ENCODE measurements at regions not wholly inside any gene's neighbourhood (a gene's known extent, or its start where the extent isn't known, plus 50 kb on each side); places are given as distances from the start of the nearest gene placed in this dataset.

DNA sequence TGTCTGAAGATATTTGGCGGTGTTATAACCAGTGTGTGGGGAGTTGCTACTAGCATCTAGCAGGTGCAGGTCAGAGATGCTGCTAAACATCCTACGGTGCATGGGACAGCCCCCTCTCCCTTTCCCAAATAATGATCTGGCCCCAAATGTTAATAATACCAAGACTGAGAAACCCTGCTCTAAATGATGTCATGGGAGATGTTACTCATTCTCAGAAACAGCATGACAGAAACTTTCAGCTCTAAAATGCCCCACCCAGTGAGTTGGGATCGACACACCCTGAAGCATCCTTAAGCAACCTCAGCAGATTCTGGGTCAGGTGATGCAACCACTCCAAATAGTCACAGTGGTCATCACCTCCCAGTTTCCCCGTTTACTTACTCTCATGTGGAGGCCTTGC lies 108.8 kb upstream of the MPP7 start (continued):
- TF ChIP-seq, protein P1, sequence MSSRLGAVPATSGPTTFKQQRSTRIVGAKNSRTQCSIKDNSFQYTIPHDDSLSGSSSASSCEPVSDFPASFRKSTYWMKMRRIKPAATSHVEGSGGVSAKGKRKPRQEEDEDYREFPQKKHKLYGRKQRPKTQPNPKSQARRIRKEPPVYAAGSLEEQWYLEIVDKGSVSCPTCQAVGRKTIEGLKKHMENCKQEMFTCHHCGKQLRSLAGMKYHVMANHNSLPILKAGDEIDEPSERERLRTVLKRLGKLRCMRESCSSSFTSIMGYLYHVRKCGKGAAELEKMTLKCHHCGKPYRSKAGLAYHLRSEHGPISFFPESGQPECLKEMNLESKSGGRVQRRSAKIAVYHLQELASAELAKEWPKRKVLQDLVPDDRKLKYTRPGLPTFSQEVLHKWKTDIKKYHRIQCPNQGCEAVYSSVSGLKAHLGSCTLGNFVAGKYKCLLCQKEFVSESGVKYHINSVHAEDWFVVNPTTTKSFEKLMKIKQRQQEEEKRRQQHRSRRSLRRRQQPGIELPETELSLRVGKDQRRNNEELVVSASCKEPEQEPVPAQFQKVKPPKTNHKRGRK (tag; IDR thresholded peaks at IDR 0.05): no peak
- TF ChIP-seq ESRRA (IDR thresholded peaks at IDR 0.05; ENCODE audit: borderline replicate concordance, low read depth) (no peak), ERF (CRISPR knock-in tag; IDR thresholded peaks at IDR 0.05) (no peak), PHB2 (IDR thresholded peaks at IDR 0.05; ENCODE audit: low read depth) (no peak), LARP7 (IDR thresholded peaks at IDR 0.05) (no peak), ZSCAN32 (CRISPR knock-in tag; IDR thresholded peaks at IDR 0.05) (no peak), TAL1 (IDR thresholded peaks at IDR 0.05) (no peak), FOXK2 (conservative IDR thresholded peaks at IDR 0.05 in 1 of 2, IDR thresholded peaks at IDR 0.05 in 1 of 2; ENCODE audit: low read depth in 2 of 2) (no peak), BDP1 (IDR thresholded peaks at IDR 0.05; ENCODE audit: insufficient read depth, insufficient read length) (no peak), NR0B1 (IDR thresholded peaks at IDR 0.05; ENCODE audit: partially characterized antibody) (no peak), BHLHE40 (IDR thresholded peaks at IDR 0.05; ENCODE audit: low read length) (no peak), MBD1 (CRISPR knock-in tag; IDR thresholded peaks at IDR 0.05) (no peak), CBFB (CRISPR knock-in tag; IDR thresholded peaks at IDR 0.05) (no peak), MED1 (CRISPR knock-in tag; IDR thresholded peaks at IDR 0.05; ENCODE audit: borderline replicate concordance) (no peak), ZNF316 (IDR thresholded peaks at IDR 0.05) (peak; percentile 76), CEBPG (CRISPR knock-in tag; IDR thresholded peaks at IDR 0.05) (no peak), CEBPG (tag; conservative IDR thresholded peaks at IDR 0.05 in 1 of 2, IDR thresholded peaks at IDR 0.05 in 1 of 2) (peak in 1 of 2 experiments; percentile 83; a peak in 2 of 4 replicates), NFIX (CRISPR knock-in tag; IDR thresholded peaks at IDR 0.05; ENCODE audit: low read depth) (no peak), ZNF695 (CRISPR knock-in tag; IDR thresholded peaks at IDR 0.05) (no peak), ZNF668 (CRISPR knock-in tag; IDR thresholded peaks at IDR 0.05) (no peak), BRCA1 (IDR thresholded peaks at IDR 0.05) (no peak), BRCA1 (CRISPR knock-in tag; IDR thresholded peaks at IDR 0.05) (no peak), PCBP2 (IDR thresholded peaks at IDR 0.05; ENCODE audit: low read depth, low read length, poor library complexity, severe bottlenecking) (no peak), CHD2 (IDR thresholded peaks at IDR 0.05; ENCODE audit: low read depth, low read length) (no peak)
- TF ChIP-seq, protein P2, sequence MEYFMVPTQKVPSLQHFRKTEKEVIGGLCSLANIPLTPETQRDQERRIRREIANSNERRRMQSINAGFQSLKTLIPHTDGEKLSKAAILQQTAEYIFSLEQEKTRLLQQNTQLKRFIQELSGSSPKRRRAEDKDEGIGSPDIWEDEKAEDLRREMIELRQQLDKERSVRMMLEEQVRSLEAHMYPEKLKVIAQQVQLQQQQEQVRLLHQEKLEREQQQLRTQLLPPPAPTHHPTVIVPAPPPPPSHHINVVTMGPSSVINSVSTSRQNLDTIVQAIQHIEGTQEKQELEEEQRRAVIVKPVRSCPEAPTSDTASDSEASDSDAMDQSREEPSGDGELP (CRISPR knock-in tag; IDR thresholded peaks at IDR 0.05; ENCODE audit: borderline replicate concordance): no peak
- TF ChIP-seq, protein P3, sequence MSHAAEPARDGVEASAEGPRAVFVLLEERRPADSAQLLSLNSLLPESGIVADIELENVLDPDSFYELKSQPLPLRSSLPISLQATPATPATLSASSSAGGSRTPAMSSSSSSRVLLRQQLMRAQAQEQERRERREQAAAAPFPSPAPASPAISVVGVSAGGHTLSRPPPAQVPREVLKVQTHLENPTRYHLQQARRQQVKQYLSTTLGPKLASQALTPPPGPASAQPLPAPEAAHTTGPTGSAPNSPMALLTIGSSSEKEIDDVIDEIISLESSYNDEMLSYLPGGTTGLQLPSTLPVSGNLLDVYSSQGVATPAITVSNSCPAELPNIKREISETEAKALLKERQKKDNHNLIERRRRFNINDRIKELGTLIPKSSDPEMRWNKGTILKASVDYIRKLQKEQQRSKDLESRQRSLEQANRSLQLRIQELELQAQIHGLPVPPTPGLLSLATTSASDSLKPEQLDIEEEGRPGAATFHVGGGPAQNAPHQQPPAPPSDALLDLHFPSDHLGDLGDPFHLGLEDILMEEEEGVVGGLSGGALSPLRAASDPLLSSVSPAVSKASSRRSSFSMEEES (CRISPR knock-in tag; IDR thresholded peaks at IDR 0.05): no peak
